ENCODE measurements at regions not wholly inside any gene's neighbourhood (a gene's known extent, or its start where the extent isn't known, plus 50 kb on each side); places are given as distances from the start of the nearest gene placed in this dataset.

GRCh38 chr3:18740631-18741583 is 315.8 kb upstream of the SATB1 start:
- TF ChIP-seq CTCF (IDR thresholded peaks at IDR 0.05; ENCODE audit: control extremely low read depth in 1 of 3, insufficient read depth in 1 of 3, low read depth in 1 of 3, low read length in 3 of 3) = no peak
- no peak for TF ChIP-seq POLR2AphosphoS5 (IDR thresholded peaks at IDR 0.05; ENCODE audit: low read depth, low read length)
- TF ChIP-seq, protein P1, sequence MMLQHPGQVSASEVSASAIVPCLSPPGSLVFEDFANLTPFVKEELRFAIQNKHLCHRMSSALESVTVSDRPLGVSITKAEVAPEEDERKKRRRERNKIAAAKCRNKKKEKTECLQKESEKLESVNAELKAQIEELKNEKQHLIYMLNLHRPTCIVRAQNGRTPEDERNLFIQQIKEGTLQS (IDR thresholded peaks at IDR 0.05; ENCODE audit: insufficient read depth, low read depth, low read length) = no peak
- TF ChIP-seq POLR2A (IDR thresholded peaks at IDR 0.05; ENCODE audit: control extremely low read depth in 1 of 2, low read depth in 2 of 2, low read length in 2 of 2) = no peak
- TF ChIP-seq MAFK (IDR thresholded peaks at IDR 0.05; ENCODE audit: low read depth, low read length) = no peak
- TF ChIP-seq TAF7 (optimal IDR thresholded peaks at IDR 0.05; ENCODE audit: borderline replicate concordance, low read depth, low read length) = no peak
- no peak for TF ChIP-seq ZNF274 (IDR thresholded peaks at IDR 0.05; ENCODE audit: borderline replicate concordance, extremely low read depth, low read length)

Data from H1 (cell line).